ENCODE measurements at regions not wholly inside any gene's neighbourhood (a gene's known extent, or its start where the extent isn't known, plus 50 kb on each side); places are given as distances from the start of the nearest gene placed in this dataset.
"Not testable (repeated sequence)": the region's sequence is repeated elsewhere in the genome, so short reads cannot be mapped to it uniquely, and the experiment has no call there.

DNA sequence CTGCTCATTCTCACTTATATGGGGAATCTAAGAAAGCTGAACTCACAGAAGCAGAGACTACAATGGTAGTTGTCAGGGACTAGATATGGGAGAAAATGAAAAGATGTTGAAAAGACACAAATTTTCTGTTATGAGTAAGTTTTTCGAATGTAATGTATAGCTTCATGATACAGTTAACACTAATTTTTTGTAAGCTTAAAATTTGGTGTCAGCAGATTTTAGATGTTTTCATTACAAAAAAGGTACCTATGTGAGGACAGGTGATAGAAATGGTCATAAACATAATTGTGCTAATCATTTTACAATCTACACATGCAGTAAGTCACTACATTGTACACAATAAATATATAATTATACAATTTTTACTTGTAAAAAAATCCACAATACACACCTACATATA lies 286.6 kb downstream of the ZNF33B start:
- no peak overlapping the region for H3K4me2 ChIP-seq (ENCODE audit: low read depth, low read length)
- TF ChIP-seq, protein P1, sequence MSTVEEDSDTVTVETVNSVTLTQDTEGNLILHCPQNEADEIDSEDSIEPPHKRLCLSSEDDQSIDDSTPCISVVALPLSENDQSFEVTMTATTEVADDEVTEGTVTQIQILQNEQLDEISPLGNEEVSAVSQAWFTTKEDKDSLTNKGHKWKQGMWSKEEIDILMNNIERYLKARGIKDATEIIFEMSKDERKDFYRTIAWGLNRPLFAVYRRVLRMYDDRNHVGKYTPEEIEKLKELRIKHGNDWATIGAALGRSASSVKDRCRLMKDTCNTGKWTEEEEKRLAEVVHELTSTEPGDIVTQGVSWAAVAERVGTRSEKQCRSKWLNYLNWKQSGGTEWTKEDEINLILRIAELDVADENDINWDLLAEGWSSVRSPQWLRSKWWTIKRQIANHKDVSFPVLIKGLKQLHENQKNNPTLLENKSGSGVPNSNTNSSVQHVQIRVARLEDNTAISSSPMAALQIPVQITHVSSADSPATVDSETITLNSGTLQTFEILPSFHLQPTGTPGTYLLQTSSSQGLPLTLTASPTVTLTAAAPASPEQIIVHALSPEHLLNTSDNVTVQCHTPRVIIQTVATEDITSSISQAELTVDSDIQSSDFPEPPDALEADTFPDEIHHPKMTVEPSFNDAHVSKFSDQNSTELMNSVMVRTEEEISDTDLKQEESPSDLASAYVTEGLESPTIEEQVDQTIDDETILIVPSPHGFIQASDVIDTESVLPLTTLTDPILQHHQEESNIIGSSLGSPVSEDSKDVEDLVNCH (CRISPR knock-in tag; IDR thresholded peaks at IDR 0.05) = no peak
- TF ChIP-seq MAFK (conservative IDR thresholded peaks at IDR 0.05 in 1 of 2, IDR thresholded peaks at IDR 0.05 in 1 of 2; ENCODE audit: low read length in 2 of 2) = peak; percentile 4 to 58; a peak in 2 of 4 replicates
- WGBS (ENCODE audit: low lambda C conversion rate) = 3% methylated on average over 1 of the region's 1 CpG
- DNase-seq (ENCODE audit: low spot score) (no peak), ATAC-seq (no peak), FAIRE-seq (no peak)
- in situ Hi-C loops (cut with HindIII; ENCODE audit: extremely low pct_ligation_motif_present, low pct_unique_long_range_greater_than_20kb) = no loop called here
- H4K20me1 ChIP-seq (ENCODE audit: insufficient read depth, low read length) = no peaks in the 10 kb centered on the region
- BruUV-seq (replicated peaks) = no TSS peak
- H2AFZ ChIP-seq (ENCODE audit: low read length) = no peak overlapping the region
- peaks cover 24% of the 10 kb centered on the region for H3K9me3 ChIP-seq (ENCODE audit: low read length)
- ChIA-PET POLR2A (no interaction called here), CTCF (ENCODE audit: low intra/inter-chr PET ratio, low total read pairs) (no interaction called here)
- no peak overlapping the region for H3K4me3 ChIP-seq (replicated peaks in 1 of 3; ENCODE audit: insufficient read depth in 1 of 3, low read depth in 2 of 3, low read length in 3 of 3)
- H3K36me3 ChIP-seq (replicated peaks in 1 of 2; ENCODE audit: control insufficient read depth in 1 of 2, insufficient read depth in 2 of 2, low read length in 2 of 2) = no peaks in the 10 kb centered on the region
- no peaks in the 10 kb centered on the region for H3K79me2 ChIP-seq (ENCODE audit: insufficient read depth, low read length)
- no peaks in the 10 kb centered on the region for H3K4me1 ChIP-seq (ENCODE audit: insufficient read depth, low read length)
- no peak overlapping the region for H3K27ac ChIP-seq (ENCODE audit: extremely low read length, insufficient read depth, low read length)
- no peaks in the 10 kb centered on the region for H3K27me3 ChIP-seq (ENCODE audit: control insufficient read depth in 1 of 2, insufficient read depth in 2 of 2, low read length in 2 of 2)
- H3K9ac ChIP-seq (ENCODE audit: insufficient read depth, low read depth, low read length) = no peak overlapping the region
- intact Hi-C loops (cut with micrococcal nuclease; ENCODE audit: unreplicated experiment) = no loop called here

GRCh38 chr10:42336593-42337337 lies 301.6 kb downstream of the ZNF33B start:
- H3K4me2 ChIP-seq (ENCODE audit: low read depth, low read length); DNase-seq (ENCODE audit: low spot score); CTCF ChIA-PET (ENCODE audit: low intra/inter-chr PET ratio, low total read pairs); H3K36me3 ChIP-seq (replicated peaks in 1 of 2; ENCODE audit: control insufficient read depth in 1 of 2, insufficient read depth in 2 of 2, low read length in 2 of 2); H3K79me2 ChIP-seq (ENCODE audit: insufficient read depth, low read length); in situ Hi-C loops (cut with HindIII; ENCODE audit: extremely low pct_ligation_motif_present, low pct_unique_long_range_greater_than_20kb); BruUV-seq (replicated peaks); H3K27me3 ChIP-seq (ENCODE audit: control insufficient read depth in 1 of 2, insufficient read depth in 2 of 2, low read length in 2 of 2); H3K4me1 ChIP-seq (ENCODE audit: insufficient read depth, low read length); H3K9ac ChIP-seq (ENCODE audit: insufficient read depth, low read depth, low read length); POLR2A ChIA-PET; H4K20me1 ChIP-seq (ENCODE audit: insufficient read depth, low read length); FAIRE-seq; ATAC-seq; H2AFZ ChIP-seq (ENCODE audit: low read length); intact Hi-C loops (cut with micrococcal nuclease; ENCODE audit: unreplicated experiment); H3K4me3 ChIP-seq (replicated peaks in 1 of 3; ENCODE audit: insufficient read depth in 1 of 3, low read depth in 2 of 3, low read length in 3 of 3); H3K27ac ChIP-seq (ENCODE audit: extremely low read length, insufficient read depth, low read length): not testable (repeated sequence)
- 27% methylated on average over 6 of the region's 6 CpGs for WGBS (ENCODE audit: low lambda C conversion rate)
- peaks cover 65% of the 10 kb centered on the region for H3K9me3 ChIP-seq (ENCODE audit: low read length)

DNA sequence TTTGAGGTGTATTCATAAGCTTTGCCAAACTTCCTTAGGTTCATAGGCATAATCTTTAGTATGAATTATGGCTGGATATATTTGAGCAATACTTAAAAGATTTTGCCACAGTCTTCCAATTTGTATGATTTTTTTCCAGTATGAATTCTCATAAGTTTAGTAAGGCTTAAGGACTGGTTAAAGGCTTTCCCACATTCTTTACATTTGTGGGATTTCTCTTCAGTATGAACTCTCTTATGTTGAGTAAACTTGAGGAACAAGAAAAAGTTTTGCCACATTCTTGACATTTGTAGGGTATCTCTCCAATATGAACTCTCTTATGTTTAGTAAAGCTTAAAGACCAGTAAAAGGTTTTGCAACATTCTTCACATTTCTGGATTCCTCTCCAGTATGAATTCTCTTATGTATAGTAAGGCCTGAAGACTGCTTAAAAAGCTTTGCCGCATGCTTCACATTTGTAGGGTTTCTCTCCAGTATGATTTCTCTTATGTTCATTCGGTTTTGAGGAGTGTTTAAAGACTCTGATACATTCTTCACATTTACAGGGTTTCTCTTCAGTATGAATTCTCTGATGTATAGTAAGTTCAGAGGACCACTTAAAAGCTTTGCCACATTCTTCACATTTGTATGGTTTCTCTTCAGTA lies 302.6 kb downstream of the ZNF33B start:
- H3K36me3 ChIP-seq (replicated peaks in 1 of 2; ENCODE audit: control insufficient read depth in 1 of 2, insufficient read depth in 2 of 2, low read length in 2 of 2); H3K27me3 ChIP-seq (ENCODE audit: control insufficient read depth in 1 of 2, insufficient read depth in 2 of 2, low read length in 2 of 2); H3K79me2 ChIP-seq (ENCODE audit: insufficient read depth, low read length); ATAC-seq; CTCF ChIA-PET (ENCODE audit: low intra/inter-chr PET ratio, low total read pairs); POLR2A ChIA-PET; H2AFZ ChIP-seq (ENCODE audit: low read length); BruUV-seq (replicated peaks); H3K4me3 ChIP-seq (replicated peaks in 1 of 3; ENCODE audit: insufficient read depth in 1 of 3, low read depth in 2 of 3, low read length in 3 of 3); intact Hi-C loops (cut with micrococcal nuclease; ENCODE audit: unreplicated experiment); FAIRE-seq; H3K27ac ChIP-seq (ENCODE audit: extremely low read length, insufficient read depth, low read length); H3K9ac ChIP-seq (ENCODE audit: insufficient read depth, low read depth, low read length); in situ Hi-C loops (cut with HindIII; ENCODE audit: extremely low pct_ligation_motif_present, low pct_unique_long_range_greater_than_20kb); H4K20me1 ChIP-seq (ENCODE audit: insufficient read depth, low read length); H3K4me1 ChIP-seq (ENCODE audit: insufficient read depth, low read length); DNase-seq (ENCODE audit: low spot score); H3K4me2 ChIP-seq (ENCODE audit: low read depth, low read length): not testable (repeated sequence)
- WGBS (ENCODE audit: low lambda C conversion rate) = 24% methylated on average over 2 of the region's 2 CpGs
- H3K9me3 ChIP-seq (ENCODE audit: low read length) = peaks cover 65% of the 10 kb centered on the region
